ENCODE measurements at regions not wholly inside any gene's neighbourhood (a gene's known extent, or its start where the extent isn't known, plus 50 kb on each side); places are given as distances from the start of the nearest gene placed in this dataset.
A peak's percentile ranks its signal among the peaks of the same experiment; 100 is the strongest.

GRCh38 chr2:152283392-152283791, 51.6 kb upstream of the FMNL2 start:
- Histone ChIP-seq H3K9me3 (ENCODE audit: control insufficient read depth, insufficient read depth, low read depth, low read length) (peaks cover 3% of the 10 kb centered on the region; the same call in 1 of the 2 replicates), H3K4me3 (ENCODE audit: low read depth in 2 of 2, low read length in 2 of 2) (no peak overlapping the region), H3K27me3 (ENCODE audit: control insufficient read depth, insufficient read depth, low read length) (no peaks in the 10 kb centered on the region), H3K36me3 (ENCODE audit: control insufficient read depth, insufficient read depth, low read length) (no peaks in the 10 kb centered on the region), H3K27ac (ENCODE audit: low read length) (no peak overlapping the region), H3K4me1 (ENCODE audit: control insufficient read depth, insufficient read depth, low read length) (no peaks in the 10 kb centered on the region)
- ChIA-PET POLR2A (no interaction called here), CTCF (no interaction called here)
- in situ Hi-C loops (cut with HindIII; ENCODE audit: low pct_unique_long_range_greater_than_20kb, low sequenced_read_pairs) (no loop called here), intact Hi-C loops (cut with micrococcal nuclease; ENCODE audit: unreplicated experiment) (no loop called here)
- TF ChIP-seq SIN3A (IDR thresholded peaks at IDR 0.05; ENCODE audit: borderline replicate concordance, insufficient read depth, low read depth, low read length) (no peak), REST (IDR thresholded peaks at IDR 0.05; ENCODE audit: insufficient read depth in 1 of 2, low read depth in 2 of 2, low read length in 1 of 2) (no peak), POLR2AphosphoS5 (IDR thresholded peaks at IDR 0.05; ENCODE audit: low read depth, low read length) (no peak), CTCF (IDR thresholded peaks at IDR 0.05) (no peak), TCF7L2 (IDR thresholded peaks at IDR 0.05; ENCODE audit: low read depth, low read length) (no peak)
- no peak for DNase-seq (ENCODE audit: low read depth, low spot score)
- no peak for ATAC-seq
- no TSS peak for BruUV-seq (replicated peaks)

- BruUV-seq (replicated peaks) = no TSS peak
- in situ Hi-C loops (cut with HindIII; ENCODE audit: low pct_unique_long_range_greater_than_20kb, low sequenced_read_pairs) = no loop called here
- POLR2A ChIA-PET = no interaction called here
These were observed 50.6 kb upstream of the FMNL2 start for GRCh38 chr2:152284398-152284797.

More at GRCh38 chr2:152284398-152284797, 50.6 kb upstream of the FMNL2 start:
- Histone ChIP-seq H3K9me3 (ENCODE audit: control insufficient read depth, insufficient read depth, low read depth, low read length) (peaks cover 3% of the 10 kb centered on the region; the same call in 1 of the 2 replicates), H3K27me3 (ENCODE audit: control insufficient read depth, insufficient read depth, low read length) (no peaks in the 10 kb centered on the region), H3K4me1 (ENCODE audit: control insufficient read depth, insufficient read depth, low read length) (no peaks in the 10 kb centered on the region), H3K4me3 (ENCODE audit: low read depth in 2 of 2, low read length in 2 of 2) (no peak overlapping the region), H3K36me3 (ENCODE audit: control insufficient read depth, insufficient read depth, low read length) (no peaks in the 10 kb centered on the region), H3K27ac (ENCODE audit: low read length) (no peak overlapping the region)
- DNase-seq (ENCODE audit: low read depth, low spot score) (no peak), ATAC-seq (peak; percentile 56; the same call in 1 of the 2 replicates)
- CTCF ChIA-PET = no interaction called here
- intact Hi-C loops (cut with micrococcal nuclease; ENCODE audit: unreplicated experiment) = no loop called here
- TF ChIP-seq CTCF (IDR thresholded peaks at IDR 0.05) (no peak), SIN3A (IDR thresholded peaks at IDR 0.05; ENCODE audit: borderline replicate concordance, insufficient read depth, low read depth, low read length) (no peak), REST (IDR thresholded peaks at IDR 0.05; ENCODE audit: insufficient read depth in 1 of 2, low read depth in 2 of 2, low read length in 1 of 2) (no peak), TCF7L2 (IDR thresholded peaks at IDR 0.05; ENCODE audit: low read depth, low read length) (no peak), POLR2AphosphoS5 (IDR thresholded peaks at IDR 0.05; ENCODE audit: low read depth, low read length) (no peak)
